K562 (cell line): ENCODE measurements at regions not wholly inside any gene's neighbourhood (a gene's known extent, or its start where the extent isn't known, plus 50 kb on each side); places are given as distances from the start of the nearest gene placed in this dataset.

ENCODE experiments used
- ATAC-seq: fragments of 200-7000 bp; cut with Tn5 transposase; 3 replicates; pipeline ENCODE4 v1.9.1; 2020; ENCODE audit warnings: moderate library complexity
- BruUV-seq: library from RNA; stranded (reverse); fragments of 400-500 nt; replicated peaks from 2 replicates; lab custom pipeline; 2021; lab: Mats Ljungman, UMichigan
- CTCF ChIA-PET: fragments of 300-600 bp; formaldehyde crosslinking; extraction: SDS; loops from one replicate; lab custom pipeline; 2021; ENCODE audit warnings: low intra/inter-chr PET ratio; lab: Yijun Ruan, JAX
- POLR2A ChIA-PET: fragments of 300-600, 350-650 bp; sonication (Branson Sonifier 250); formaldehyde crosslinking; extraction: SDS; loops from one replicate; lab custom pipeline; 2021; ENCODE audit warnings: antibody characterized with exemption, inconsistent platforms; lab: Yijun Ruan, JAX
- DNase-seq, 4 experiments: peaks; one replicate each; pipeline versions ENCODE4 v3.0.0 to v3.0.0-alpha.2; 2011 to 2018; ENCODE audit warnings: low spot score in 3 of 4, mixed read lengths in 3 of 4; ENCODE audit errors: extremely low read depth in 1 of 4
- FAIRE-seq: peaks from 2 replicates; lab custom pipeline; 2011; peaks lifted over from hg19 to GRCh38; lab: Jason Lieb, UNC
- H2AFZ ChIP-seq: 2 replicates; pipeline ENCODE4 v1.6.0; 2011; ENCODE audit warnings: low read depth, low read length, control low read depth, inconsistent platforms
- H3K27ac ChIP-seq: fragments of 200-600 bp; 3 replicates; pipeline ENCODE4 v1.8.0; 2011; ENCODE audit warnings: low read depth, mild to moderate bottlenecking, control low read depth, inconsistent platforms, low read length, moderate library complexity, mixed read lengths; ENCODE audit errors: extremely low read depth
- H3K27me3 ChIP-seq, 2 experiments: fragments of 300-600 bp in 1 of 2; 2 replicates in 1 of 2; 3 replicates in 1 of 2; pipeline versions ENCODE4 v1.6.0 to v1.8.0; 2011; ENCODE audit warnings: inconsistent platforms in 2 of 2, low read length in 2 of 2, mild to moderate bottlenecking in 1 of 2, mixed read lengths in 1 of 2, moderate library complexity in 1 of 2; ENCODE audit not compliant: control insufficient read depth in 2 of 2, insufficient read depth in 2 of 2
- H3K36me3 ChIP-seq: fragments of 300-600 bp; 3 replicates; pipeline ENCODE4 v1.8.0; 2011; ENCODE audit warnings: mild to moderate bottlenecking, low read length, inconsistent platforms; ENCODE audit not compliant: control insufficient read depth, insufficient read depth
- H3K4me1 ChIP-seq, 2 experiments: fragments of 200-600 bp in 1 of 2; replicated peaks in 1 of 2; 2 replicates in 1 of 2; 3 replicates in 1 of 2; pipeline versions ENCODE4 v1.5.1 to v1.8.0; 2011; ENCODE audit warnings: inconsistent platforms in 2 of 2, low read length in 2 of 2, mild to moderate bottlenecking in 1 of 2, mixed read lengths in 1 of 2, moderate library complexity in 1 of 2; ENCODE audit not compliant: control insufficient read depth in 2 of 2, insufficient read depth in 2 of 2
- H3K4me2 ChIP-seq: 2 replicates; pipeline ENCODE4 v1.6.1; 2011; ENCODE audit warnings: low read length, control low read depth, inconsistent platforms, mixed read lengths; ENCODE audit not compliant: insufficient read depth
- H3K4me3 ChIP-seq: fragments of 200-600 bp; sonication (generic), shearing (Covaris generic); 2 replicates; pipeline ENCODE4 v1.5.1; 2016; ENCODE audit warnings: control low read depth, inconsistent platforms
- H3K79me2 ChIP-seq: fragments of 200-600 bp; 3 replicates; pipeline ENCODE4 v1.8.0; 2011; ENCODE audit warnings: low read length, inconsistent platforms; ENCODE audit not compliant: control insufficient read depth, insufficient read depth
- H3K9ac ChIP-seq, 2 experiments: 2 replicates each; pipeline versions ENCODE4 v1.6.0 to v1.6.1; 2011; ENCODE audit warnings: low read depth in 2 of 2, low read length in 2 of 2, control low read depth in 1 of 2, inconsistent platforms in 1 of 2, mild to moderate bottlenecking in 1 of 2, mixed read lengths in 1 of 2; ENCODE audit not compliant: insufficient read depth in 1 of 2
- H3K9me1 ChIP-seq: one replicate; pipeline ENCODE4 v1.6.0; 2011; ENCODE audit warnings: inconsistent platforms, mild to moderate bottlenecking, low read length, moderate library complexity; ENCODE audit not compliant: control insufficient read depth, insufficient read depth
- H3K9me3 ChIP-seq: replicated peaks from 2 replicates; pipeline ENCODE4 v1.5.1; 2011; ENCODE audit warnings: low read depth, low read length, inconsistent platforms; ENCODE audit not compliant: control insufficient read depth, insufficient read depth
- H4K20me1 ChIP-seq: replicated peaks from 2 replicates; pipeline ENCODE4 v1.6.1; 2011; ENCODE audit warnings: low read length, inconsistent platforms, mixed read lengths; ENCODE audit not compliant: control insufficient read depth, insufficient read depth
- HOXB6 ChIP-seq: fragments of 250-450 bp; sonication (Bioruptor Pico); IDR thresholded peaks from 2 replicates; pipeline ENCODE4 v1.5.1; 2022; ENCODE audit warnings: mild to moderate bottlenecking, borderline replicate concordance
- KDM5B ChIP-seq: fragments of 200-600 bp; sonication (generic); IDR thresholded peaks from 2 replicates; pipeline ENCODE4 v1.6.1; 2012; ENCODE audit warnings: low read depth, mild to moderate bottlenecking, moderate library complexity, low read length, control low read depth, inconsistent platforms; ENCODE audit not compliant: insufficient replicate concordance
- MBD2 ChIP-seq: sonication (generic); IDR thresholded peaks from 2 replicates; pipeline ENCODE4 v1.6.1; 2016; ENCODE audit warnings: low read depth, borderline replicate concordance
- MEF2A ChIP-seq: IDR thresholded peaks from 2 replicates; pipeline ENCODE4 v1.6.1; 2011; ENCODE audit warnings: low read depth, mild to moderate bottlenecking, low read length, moderate library complexity; ENCODE audit not compliant: control insufficient read depth
- OTX1 ChIP-seq: fragments of 450-650 bp; formaldehyde crosslinking; IDR thresholded peaks from 2 replicates; pipeline ENCODE4 v1.4.0; 2022; ENCODE audit warnings: mild to moderate bottlenecking
- PCBP1 ChIP-seq: fragments of 200-400 bp; formaldehyde crosslinking; IDR thresholded peaks from 2 replicates; pipeline ENCODE4 v1.6.1; 2018; ENCODE audit warnings: mild to moderate bottlenecking, low read depth, low read length; ENCODE audit not compliant: poor library complexity, severe bottlenecking
- RFX7 ChIP-seq: fragments of 250-450 bp; sonication (Bioruptor Pico); IDR thresholded peaks from 2 replicates; pipeline ENCODE4 v1.5.1; 2021; ENCODE audit warnings: mild to moderate bottlenecking
- TEAD1 ChIP-seq, 2 experiments: fragments of 450-650 bp in 1 of 2; sonication (generic) in 1 of 2; formaldehyde crosslinking; IDR thresholded peaks; 2 replicates each; pipeline versions ENCODE4 v1.4.0 to v1.8.0; 2020 to 2022; ENCODE audit warnings: mild to moderate bottlenecking in 2 of 2, missing genetic modification reagents in 1 of 2
- in situ Hi-C: fragments of 300-500 bp; cut with MboI; formaldehyde crosslinking; loops from 4 replicates; pipeline ENCODE4 v1.15.0; 2018; ENCODE audit warnings: inconsistent platforms, mixed read lengths
- intact Hi-C: fragments of 100-400 bp; cut with micrococcal nuclease; formaldehyde crosslinking; loops from 2 replicates; pipeline ENCODE4 v1.14.2; 2022
- TF ChIP-seq, protein P1 (sequence below): fragments of 450-650 bp; IDR thresholded peaks from 2 replicates; pipeline ENCODE4 v1.6.1; 2016; ENCODE audit warnings: missing biosample characterization, missing genetic modification characterization
- TF ChIP-seq, protein P2 (sequence below): sonication (generic); formaldehyde crosslinking; IDR thresholded peaks from 2 replicates; pipeline ENCODE4 v1.8.0; 2022; ENCODE audit warnings: missing genetic modification reagents, mild to moderate bottlenecking, moderate library complexity, borderline replicate concordance
- TF ChIP-seq, protein P3 (sequence below): fragments of 200-400 bp; formaldehyde crosslinking; IDR thresholded peaks from 2 replicates; pipeline ENCODE4 v1.6.1; 2017; ENCODE audit warnings: mild to moderate bottlenecking, low read depth, low read length, moderate library complexity

DNA sequence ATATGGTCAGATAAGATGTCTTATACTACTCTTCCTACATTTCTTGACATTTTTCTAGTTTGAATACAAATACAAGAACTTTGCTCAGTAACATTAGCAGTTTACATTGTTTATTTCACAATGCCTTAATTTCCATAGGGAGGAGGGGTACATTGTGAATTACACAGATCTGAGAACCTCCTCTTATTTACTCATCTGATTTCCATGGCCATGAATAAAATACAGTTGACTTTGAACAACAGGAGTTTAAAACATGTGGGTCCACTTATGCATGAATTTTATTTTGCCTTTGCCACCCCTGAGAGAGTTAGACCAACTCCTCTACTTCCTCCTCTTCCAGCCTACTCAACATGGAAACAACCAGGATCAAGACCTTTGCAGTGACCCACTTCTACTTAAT is 67.7 kb downstream of the MGST1 start:
- in situ Hi-C loops, result no loop called here
- Histone ChIP-seq H3K27ac (no peak overlapping the region), H4K20me1 (no peaks in the 10 kb centered on the region), H2AFZ (no peak overlapping the region), H3K9ac (no peak overlapping the region), H3K9me3 (no peaks in the 10 kb centered on the region), H3K36me3 (no peaks in the 10 kb centered on the region), H3K4me2 (no peak overlapping the region), H3K4me3 (no peak overlapping the region), H3K27me3 (no peaks in the 10 kb centered on the region), H3K4me1 (no peaks in the 10 kb centered on the region), H3K9me1 (no peaks in the 10 kb centered on the region), H3K79me2 (no peaks in the 10 kb centered on the region)
- no peak for ATAC-seq
- DNase-seq, result no peak
- ChIA-PET POLR2A (no interaction called here), CTCF (no interaction called here)
- no peak for FAIRE-seq
- no TSS peak for BruUV-seq
- TF ChIP-seq OTX1 (CRISPR knock-in tag), result no peak
- TF ChIP-seq TEAD1 (CRISPR knock-in tag; IDR thresholded peaks at IDR 0.05), result no peak
- no peak for TF ChIP-seq MBD2
- TF ChIP-seq, protein P1, sequence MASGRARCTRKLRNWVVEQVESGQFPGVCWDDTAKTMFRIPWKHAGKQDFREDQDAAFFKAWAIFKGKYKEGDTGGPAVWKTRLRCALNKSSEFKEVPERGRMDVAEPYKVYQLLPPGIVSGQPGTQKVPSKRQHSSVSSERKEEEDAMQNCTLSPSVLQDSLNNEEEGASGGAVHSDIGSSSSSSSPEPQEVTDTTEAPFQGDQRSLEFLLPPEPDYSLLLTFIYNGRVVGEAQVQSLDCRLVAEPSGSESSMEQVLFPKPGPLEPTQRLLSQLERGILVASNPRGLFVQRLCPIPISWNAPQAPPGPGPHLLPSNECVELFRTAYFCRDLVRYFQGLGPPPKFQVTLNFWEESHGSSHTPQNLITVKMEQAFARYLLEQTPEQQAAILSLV (tag), result no peak
- no peak for TF ChIP-seq KDM5B
- no peak for TF ChIP-seq MEF2A
- intact Hi-C loops, result no loop called here

DNA sequence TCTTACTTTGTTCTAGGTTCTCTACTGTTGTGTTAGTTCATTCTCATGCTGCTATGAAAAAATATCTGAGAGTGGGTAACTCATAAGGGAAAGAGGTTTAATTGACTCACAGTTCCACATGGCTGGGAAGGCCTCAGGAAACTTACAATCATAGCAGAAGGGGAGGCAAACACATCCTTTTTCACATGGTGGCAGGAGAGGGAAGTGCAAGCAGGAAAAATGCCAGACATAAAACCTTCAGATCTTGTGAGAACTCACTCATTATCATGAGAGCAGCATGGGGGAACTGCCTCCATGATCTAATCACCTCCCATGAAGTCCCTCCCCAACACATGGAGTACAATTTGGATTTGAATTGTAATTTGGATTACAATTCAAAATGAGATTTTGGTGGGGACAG is 69.6 kb downstream of the MGST1 start:
- no peaks in the 10 kb centered on the region for H3K9me3 ChIP-seq
- H3K4me3 ChIP-seq, result no peak overlapping the region
- no peaks in the 10 kb centered on the region for H3K9me1 ChIP-seq
- ATAC-seq (no peak), FAIRE-seq (no peak), DNase-seq (no peak)
- H3K27me3 ChIP-seq, result no peaks in the 10 kb centered on the region
- TF ChIP-seq, protein P2, sequence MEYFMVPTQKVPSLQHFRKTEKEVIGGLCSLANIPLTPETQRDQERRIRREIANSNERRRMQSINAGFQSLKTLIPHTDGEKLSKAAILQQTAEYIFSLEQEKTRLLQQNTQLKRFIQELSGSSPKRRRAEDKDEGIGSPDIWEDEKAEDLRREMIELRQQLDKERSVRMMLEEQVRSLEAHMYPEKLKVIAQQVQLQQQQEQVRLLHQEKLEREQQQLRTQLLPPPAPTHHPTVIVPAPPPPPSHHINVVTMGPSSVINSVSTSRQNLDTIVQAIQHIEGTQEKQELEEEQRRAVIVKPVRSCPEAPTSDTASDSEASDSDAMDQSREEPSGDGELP (CRISPR knock-in tag), result no peak
- TF ChIP-seq, protein P3, sequence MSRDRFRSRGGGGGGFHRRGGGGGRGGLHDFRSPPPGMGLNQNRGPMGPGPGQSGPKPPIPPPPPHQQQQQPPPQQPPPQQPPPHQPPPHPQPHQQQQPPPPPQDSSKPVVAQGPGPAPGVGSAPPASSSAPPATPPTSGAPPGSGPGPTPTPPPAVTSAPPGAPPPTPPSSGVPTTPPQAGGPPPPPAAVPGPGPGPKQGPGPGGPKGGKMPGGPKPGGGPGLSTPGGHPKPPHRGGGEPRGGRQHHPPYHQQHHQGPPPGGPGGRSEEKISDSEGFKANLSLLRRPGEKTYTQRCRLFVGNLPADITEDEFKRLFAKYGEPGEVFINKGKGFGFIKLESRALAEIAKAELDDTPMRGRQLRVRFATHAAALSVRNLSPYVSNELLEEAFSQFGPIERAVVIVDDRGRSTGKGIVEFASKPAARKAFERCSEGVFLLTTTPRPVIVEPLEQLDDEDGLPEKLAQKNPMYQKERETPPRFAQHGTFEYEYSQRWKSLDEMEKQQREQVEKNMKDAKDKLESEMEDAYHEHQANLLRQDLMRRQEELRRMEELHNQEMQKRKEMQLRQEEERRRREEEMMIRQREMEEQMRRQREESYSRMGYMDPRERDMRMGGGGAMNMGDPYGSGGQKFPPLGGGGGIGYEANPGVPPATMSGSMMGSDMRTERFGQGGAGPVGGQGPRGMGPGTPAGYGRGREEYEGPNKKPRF, result no peak
- TF ChIP-seq RFX7, result no peak
- TF ChIP-seq HOXB6, result no peak
- TF ChIP-seq PCBP1, result no peak
- H4K20me1 ChIP-seq, result no peaks in the 10 kb centered on the region
- no peaks in the 10 kb centered on the region for H3K4me1 ChIP-seq
- H3K27ac ChIP-seq, result no peak overlapping the region
- POLR2A ChIA-PET, result no interaction called here
- intact Hi-C loops, result no loop called here
- no peak overlapping the region for H2AFZ ChIP-seq
- no peak overlapping the region for H3K4me2 ChIP-seq
- no TSS peak for BruUV-seq
- no peak overlapping the region for H3K9ac ChIP-seq
- H3K79me2 ChIP-seq, result no peaks in the 10 kb centered on the region
- in situ Hi-C loops, result no loop called here
- no peaks in the 10 kb centered on the region for H3K36me3 ChIP-seq
- CTCF ChIA-PET, result no interaction called here
